Keratinocyte (primary cell): ENCODE measurements at regions not wholly inside any gene's neighbourhood (a gene's known extent, or its start where the extent isn't known, plus 50 kb on each side); places are given as distances from the start of the nearest gene placed in this dataset.

ENCODE experiments used
- DNase-seq: peaks from one replicate; pipeline ENCODE4 v3.0.0-alpha.2; 2011; ENCODE audit warnings: low read depth, missing footprints, low spot score
- FAIRE-seq: peaks from 2 replicates; lab custom pipeline; 2011; peaks lifted over from hg19 to GRCh38; lab: Jason Lieb, UNC
- H2AFZ ChIP-seq: 2 replicates; pipeline ENCODE4 v1.6.0; 2012; ENCODE audit warnings: low read length, control low read depth, inconsistent platforms; ENCODE audit not compliant: control insufficient read depth
- H3K27ac ChIP-seq: 2 replicates; pipeline ENCODE4 v1.5.1; 2011; ENCODE audit warnings: low read length; ENCODE audit not compliant: control insufficient read depth, insufficient read depth
- H3K27me3 ChIP-seq: 3 replicates; pipeline ENCODE4 v1.6.0; 2011; ENCODE audit warnings: low read length; ENCODE audit not compliant: control insufficient read depth, insufficient read depth; ENCODE audit errors: extremely low read depth
- H3K36me3 ChIP-seq, 2 experiments: 2 replicates in 1 of 2; 3 replicates in 1 of 2; pipeline ENCODE4 v1.5.1; 2011; ENCODE audit warnings: low read length in 2 of 2, mild to moderate bottlenecking in 1 of 2; ENCODE audit not compliant: control insufficient read depth in 2 of 2, insufficient read depth in 2 of 2; ENCODE audit errors: extremely low read depth in 1 of 2
- H3K4me1 ChIP-seq: 3 replicates; pipeline ENCODE4 v1.5.1; 2011; ENCODE audit warnings: low read length; ENCODE audit not compliant: control insufficient read depth, insufficient read depth; ENCODE audit errors: extremely low read depth
- H3K4me2 ChIP-seq: 3 replicates; pipeline ENCODE4 v1.6.0; 2011; ENCODE audit warnings: low read depth, low read length; ENCODE audit not compliant: control insufficient read depth, insufficient read depth; ENCODE audit errors: extremely low read depth
- H3K4me3 ChIP-seq, 3 experiments: fragments of 200-600 bp in 1 of 3; sonication (generic) in 1 of 3; 2 replicates in 2 of 3; 3 replicates in 1 of 3; pipeline ENCODE4 v1.5.1; 2011 to 2016; ENCODE audit warnings: low read length in 3 of 3, mild to moderate bottlenecking in 3 of 3, control low read depth in 2 of 3, inconsistent platforms in 1 of 3, low read depth in 1 of 3, mixed read lengths in 1 of 3, mixed run types in 1 of 3, moderate library complexity in 1 of 3; ENCODE audit not compliant: control insufficient read depth in 2 of 3, insufficient read depth in 2 of 3; ENCODE audit errors: extremely low read depth in 1 of 3
- H3K79me2 ChIP-seq: 2 replicates; pipeline ENCODE4 v1.6.0; 2012; ENCODE audit warnings: low read length; ENCODE audit not compliant: control insufficient read depth, insufficient read depth
- H3K9ac ChIP-seq: 3 replicates; pipeline ENCODE4 v1.6.0; 2011; ENCODE audit warnings: low read length; ENCODE audit not compliant: control insufficient read depth, insufficient read depth; ENCODE audit errors: extremely low read depth
- H3K9me1 ChIP-seq: 3 replicates; pipeline ENCODE4 v1.6.0; 2011; ENCODE audit warnings: low read length; ENCODE audit not compliant: control insufficient read depth, insufficient read depth; ENCODE audit errors: extremely low read depth
- H3K9me3 ChIP-seq: 2 replicates; pipeline ENCODE4 v1.5.1; 2012; ENCODE audit warnings: low read depth, low read length; ENCODE audit not compliant: control insufficient read depth
- H4K20me1 ChIP-seq: 3 replicates; pipeline ENCODE4 v1.6.0; 2011; ENCODE audit warnings: low read length; ENCODE audit not compliant: control insufficient read depth, insufficient read depth; ENCODE audit errors: extremely low read depth
- CTCF ChIP-seq, 3 experiments: IDR thresholded peaks in 1 of 3; conservative IDR thresholded peaks in 1 of 3; optimal IDR thresholded peaks in 1 of 3; 2 replicates in 2 of 3; 3 replicates in 1 of 3; pipeline versions ENCODE3 to v1.5.1; 2011; ENCODE audit warnings: low read length in 3 of 3, mild to moderate bottlenecking in 3 of 3, moderate library complexity in 2 of 3, control low read depth in 1 of 3, inconsistent platforms in 1 of 3; ENCODE audit not compliant: insufficient read depth in 2 of 3; ENCODE audit errors: extremely low read depth in 1 of 3
- EZH2 ChIP-seq: IDR thresholded peaks from one replicate; pipeline ENCODE4 v1.6.1; 2012; ENCODE audit warnings: inconsistent platforms, mild to moderate bottlenecking, low read length, moderate library complexity
- dilution Hi-C: fragments of 300-500 bp; cut with MboI; formaldehyde crosslinking; loops from one replicate; pipeline ENCODE4 v1.7.0; 2020; ENCODE audit warnings: low sequenced_read_pairs; ENCODE audit not compliant: extremely low pct_ligation_motif_present

- Histone ChIP-seq H3K9ac (no peak overlapping the region), H2AFZ (no peak overlapping the region), H3K36me3 (no peaks in the 10 kb centered on the region), H3K27ac (no peak overlapping the region), H3K79me2 (no peaks in the 10 kb centered on the region), H3K9me1 (no peaks in the 10 kb centered on the region), H3K4me2 (no peak overlapping the region), H3K9me3 (no peaks in the 10 kb centered on the region), H4K20me1 (no peaks in the 10 kb centered on the region), H3K4me1 (no peaks in the 10 kb centered on the region), H3K27me3 (no peaks in the 10 kb centered on the region), H3K4me3 (no peak overlapping the region)
- dilution Hi-C loops, result no loop called here
- FAIRE-seq (no peak), DNase-seq (no peak)
- no peak for TF ChIP-seq CTCF (optimal IDR thresholded peaks at IDR 0.05 in 1 of 3, IDR thresholded peaks at IDR 0.05 in 1 of 3, conservative IDR thresholded peaks at IDR 0.05 in 1 of 3; ENCODE audit: extremely low read depth in 1 of 3, insufficient read depth in 2 of 3, low read length in 3 of 3)
- no peak for TF ChIP-seq EZH2
These were observed 1071.8 kb downstream of the FAT4 start for GRCh38 chr4:126386512-126386911.

- FAIRE-seq, result no peak
- Histone ChIP-seq H3K27me3 (no peaks in the 10 kb centered on the region), H2AFZ (no peak overlapping the region), H3K9ac (no peak overlapping the region), H3K4me1 (no peaks in the 10 kb centered on the region), H3K27ac (no peak overlapping the region), H3K4me2 (no peak overlapping the region), H3K9me3 (no peaks in the 10 kb centered on the region), H3K79me2 (no peaks in the 10 kb centered on the region), H3K4me3 (no peak overlapping the region), H3K9me1 (no peaks in the 10 kb centered on the region), H4K20me1 (no peaks in the 10 kb centered on the region), H3K36me3 (no peaks in the 10 kb centered on the region)
- no peak for DNase-seq
- dilution Hi-C loops, result no loop called here
- TF ChIP-seq CTCF (optimal IDR thresholded peaks at IDR 0.05 in 1 of 3, IDR thresholded peaks at IDR 0.05 in 1 of 3, conservative IDR thresholded peaks at IDR 0.05 in 1 of 3; ENCODE audit: extremely low read depth in 1 of 3, insufficient read depth in 2 of 3, low read length in 3 of 3), result no peak
- TF ChIP-seq EZH2, result no peak
These were observed 1080.9 kb downstream of the FAT4 start for GRCh38 chr4:126395664-126396063.
